A673 (cell line): ENCODE measurements at regions not wholly inside any gene's neighbourhood (a gene's known extent, or its start where the extent isn't known, plus 50 kb on each side); places are given as distances from the start of the nearest gene placed in this dataset.
A peak's percentile ranks its signal among the peaks of the same experiment; 100 is the strongest.

Experiments
- BruUV-seq: library from RNA; stranded (reverse); fragments of 400-500 nt; replicated peaks from 2 replicates; lab custom pipeline; 2021; lab: Mats Ljungman, UMichigan
- CTCF ChIA-PET: fragments of 300-600 bp; sonication (Branson Sonifier 250); formaldehyde crosslinking; loops from one replicate; lab custom pipeline; 2022; ENCODE audit warnings: antibody characterized with exemption; lab: Charles Lee
- POLR2A ChIA-PET: fragments of 300-600 bp; sonication (Branson Sonifier 250); formaldehyde crosslinking; loops from one replicate; lab custom pipeline; 2022; ENCODE audit warnings: antibody characterized with exemption; ENCODE audit not compliant: low non-redundant PET; lab: Charles Lee
- DNase-seq: peaks from one replicate; pipeline ENCODE4 v3.0.0-alpha.2; 2015; ENCODE audit warnings: low spot score
- H3K27ac ChIP-seq: fragments of 200-600 bp; sonication (generic); 2 replicates; pipeline ENCODE4 v1.5.1; 2016; ENCODE audit warnings: mixed run types, low read depth, mild to moderate bottlenecking, mixed read lengths, antibody characterized with exemption, low read length; ENCODE audit not compliant: poor library complexity, severe bottlenecking
- H3K27me3 ChIP-seq: fragments of 200-600 bp; sonication (generic); replicated peaks from 2 replicates; pipeline ENCODE4 v1.6.1; 2017; ENCODE audit warnings: mixed run types, low read depth, mild to moderate bottlenecking, mixed read lengths, antibody characterized with exemption, low read length; ENCODE audit not compliant: insufficient read depth, poor library complexity
- H3K36me3 ChIP-seq: fragments of 200-600 bp; sonication (generic); 2 replicates; pipeline ENCODE4 v1.6.1; 2016; ENCODE audit warnings: mixed run types, mild to moderate bottlenecking, mixed read lengths, antibody characterized with exemption, low read length; ENCODE audit not compliant: insufficient read depth, poor library complexity, severe bottlenecking
- H3K4me1 ChIP-seq: fragments of 200-600 bp; sonication (generic); 2 replicates; pipeline ENCODE4 v1.6.1; 2017; ENCODE audit warnings: mixed run types, mild to moderate bottlenecking, mixed read lengths, antibody characterized with exemption, low read length; ENCODE audit not compliant: insufficient read depth, poor library complexity, severe bottlenecking
- H3K4me3 ChIP-seq: fragments of 200-600 bp; sonication (generic); 2 replicates; pipeline ENCODE4 v1.5.1; 2016; ENCODE audit warnings: low read depth, mixed run types, mild to moderate bottlenecking, mixed read lengths, low read length; ENCODE audit not compliant: poor library complexity, severe bottlenecking
- H3K9me3 ChIP-seq: fragments of 200-600 bp; sonication (generic); 2 replicates; pipeline ENCODE4 v1.6.1; 2016; ENCODE audit warnings: mixed run types, low read depth, mild to moderate bottlenecking, mixed read lengths, antibody characterized with exemption, low read length; ENCODE audit not compliant: poor library complexity, severe bottlenecking
- EZH2 ChIP-seq: fragments of 200-600 bp; sonication (generic); IDR thresholded peaks from 2 replicates; pipeline ENCODE4 v1.6.1; 2017; ENCODE audit warnings: borderline replicate concordance, low read depth, mild to moderate bottlenecking, mixed read lengths, antibody characterized with exemption, low read length; ENCODE audit not compliant: poor library complexity, severe bottlenecking
- intact Hi-C: fragments of 100-400 bp; cut with micrococcal nuclease; formaldehyde crosslinking; loops from one replicate; pipeline ENCODE4 v1.10.0; 2022; ENCODE audit not compliant: unreplicated experiment
- TF ChIP-seq, protein P1 (sequence below): fragments of 300-800, 200-600 bp; sonication (generic); conservative IDR thresholded peaks from 2 replicates; pipeline ENCODE4 v1.5.1; 2017; ENCODE audit warnings: low read depth, mild to moderate bottlenecking, antibody characterized with exemption, low read length, moderate library complexity, mixed read lengths

DNA sequence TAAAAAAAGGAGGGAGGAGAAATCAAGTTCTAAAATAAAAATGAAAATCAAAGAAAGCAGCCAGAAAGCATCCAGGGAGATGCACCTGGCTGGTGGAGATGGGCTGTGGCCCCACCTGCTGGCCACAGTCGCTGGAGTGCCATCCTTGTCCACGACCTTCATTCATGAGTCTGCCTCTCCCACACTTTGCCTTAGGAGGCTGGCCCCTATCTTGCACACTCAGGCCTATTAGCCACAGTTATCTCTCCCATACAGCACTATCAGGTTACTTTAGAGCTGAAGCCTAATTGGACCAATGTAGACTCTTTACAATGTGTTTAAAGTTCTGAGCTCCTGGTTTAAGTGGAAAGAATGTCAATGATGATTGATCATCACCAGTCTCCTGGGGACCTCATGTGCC, 392.0 kb upstream of the RORA start:
- H3K27me3 ChIP-seq = no peaks in the 10 kb centered on the region
- CTCF ChIA-PET = no interaction called here
- intact Hi-C loops = loop anchor here (10.0 kb wide), 1 partner anchor 456 kb away; no protein-coding TSS in a partner anchor
- POLR2A ChIA-PET = no interaction called here
- DNase-seq = peak; percentile 36
- H3K27ac ChIP-seq = no peak overlapping the region
- no peaks in the 10 kb centered on the region for H3K36me3 ChIP-seq
- TF ChIP-seq, protein P1, sequence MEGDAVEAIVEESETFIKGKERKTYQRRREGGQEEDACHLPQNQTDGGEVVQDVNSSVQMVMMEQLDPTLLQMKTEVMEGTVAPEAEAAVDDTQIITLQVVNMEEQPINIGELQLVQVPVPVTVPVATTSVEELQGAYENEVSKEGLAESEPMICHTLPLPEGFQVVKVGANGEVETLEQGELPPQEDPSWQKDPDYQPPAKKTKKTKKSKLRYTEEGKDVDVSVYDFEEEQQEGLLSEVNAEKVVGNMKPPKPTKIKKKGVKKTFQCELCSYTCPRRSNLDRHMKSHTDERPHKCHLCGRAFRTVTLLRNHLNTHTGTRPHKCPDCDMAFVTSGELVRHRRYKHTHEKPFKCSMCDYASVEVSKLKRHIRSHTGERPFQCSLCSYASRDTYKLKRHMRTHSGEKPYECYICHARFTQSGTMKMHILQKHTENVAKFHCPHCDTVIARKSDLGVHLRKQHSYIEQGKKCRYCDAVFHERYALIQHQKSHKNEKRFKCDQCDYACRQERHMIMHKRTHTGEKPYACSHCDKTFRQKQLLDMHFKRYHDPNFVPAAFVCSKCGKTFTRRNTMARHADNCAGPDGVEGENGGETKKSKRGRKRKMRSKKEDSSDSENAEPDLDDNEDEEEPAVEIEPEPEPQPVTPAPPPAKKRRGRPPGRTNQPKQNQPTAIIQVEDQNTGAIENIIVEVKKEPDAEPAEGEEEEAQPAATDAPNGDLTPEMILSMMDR = peak; percentile 55
- TF ChIP-seq EZH2 = no peak
- peaks cover 9% of the 10 kb centered on the region for H3K9me3 ChIP-seq
- no TSS peak for BruUV-seq
- peaks cover 3% of the 10 kb centered on the region for H3K4me1 ChIP-seq
- H3K4me3 ChIP-seq = no peak overlapping the region

DNA sequence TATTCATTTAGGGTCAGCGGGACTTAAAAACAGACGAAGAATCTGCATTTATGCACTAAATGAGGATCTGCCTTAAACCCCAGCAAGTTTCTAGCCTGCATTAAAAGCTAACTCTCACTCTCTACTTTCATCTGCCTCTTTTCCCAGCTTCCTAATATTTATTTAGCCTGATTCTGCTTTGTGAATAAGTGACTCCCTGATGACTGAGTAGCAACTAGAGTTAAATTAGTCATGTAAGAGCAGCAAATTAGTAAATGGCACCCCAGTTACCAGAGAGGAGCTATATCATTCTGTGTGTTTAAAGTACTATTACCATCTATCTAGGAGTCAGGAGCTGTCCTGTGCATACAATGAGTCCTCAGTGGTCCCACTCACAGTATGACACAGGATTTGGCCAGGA, 391.0 kb upstream of the RORA start:
- H3K27ac ChIP-seq = no peak overlapping the region
- peaks cover 3% of the 10 kb centered on the region for H3K4me1 ChIP-seq
- H3K36me3 ChIP-seq = no peaks in the 10 kb centered on the region
- intact Hi-C loops = loop anchor here (10.0 kb wide), 1 partner anchor 455 kb away; no protein-coding TSS in a partner anchor
- H3K9me3 ChIP-seq = peaks cover 9% of the 10 kb centered on the region
- DNase-seq = no peak
- H3K27me3 ChIP-seq = no peaks in the 10 kb centered on the region
- ChIA-PET POLR2A (no interaction called here), CTCF (interaction anchor here (0.5 kb wide), 1 partner anchor 1114 kb away, joined by 4 read pairs; no protein-coding TSS in a partner anchor)
- TF ChIP-seq EZH2 = no peak
- TF ChIP-seq, protein P1 = no peak
- BruUV-seq = no TSS peak
- H3K4me3 ChIP-seq = no peak overlapping the region

DNA sequence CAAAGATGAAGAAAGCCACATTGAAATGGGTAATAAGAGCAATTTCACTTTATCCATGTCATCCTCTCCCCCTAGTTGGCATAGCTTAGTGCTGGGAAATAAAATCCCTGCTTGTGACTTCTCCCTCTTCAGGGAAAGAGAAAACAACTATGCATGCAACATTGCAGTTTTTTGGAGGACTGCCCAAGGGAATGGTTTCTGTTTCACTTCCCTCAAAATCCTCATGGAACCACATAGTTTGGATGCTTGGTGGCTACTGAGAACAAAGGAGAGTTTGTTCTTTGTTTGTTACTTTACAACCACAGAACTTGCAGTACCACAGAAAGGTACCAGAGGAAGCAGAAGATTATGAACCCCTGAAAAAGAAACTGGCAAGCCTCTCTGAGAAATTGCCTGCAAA, 384.6 kb upstream of the RORA start:
- ChIA-PET CTCF (no interaction called here), POLR2A (no interaction called here)
- Histone ChIP-seq H3K27me3 (no peaks in the 10 kb centered on the region), H3K4me1 (no peaks in the 10 kb centered on the region), H3K27ac (no peak overlapping the region), H3K9me3 (peaks cover 9% of the 10 kb centered on the region), H3K36me3 (no peaks in the 10 kb centered on the region), H3K4me3 (no peak overlapping the region)
- no TSS peak for BruUV-seq
- intact Hi-C loops = no loop called here
- no peak for DNase-seq
- no peak for TF ChIP-seq EZH2
- TF ChIP-seq, protein P1 = no peak
